ENCODE measurements at regions not wholly inside any gene's neighbourhood (a gene's known extent, or its start where the extent isn't known, plus 50 kb on each side); places are given as distances from the start of the nearest gene placed in this dataset.

DNA sequence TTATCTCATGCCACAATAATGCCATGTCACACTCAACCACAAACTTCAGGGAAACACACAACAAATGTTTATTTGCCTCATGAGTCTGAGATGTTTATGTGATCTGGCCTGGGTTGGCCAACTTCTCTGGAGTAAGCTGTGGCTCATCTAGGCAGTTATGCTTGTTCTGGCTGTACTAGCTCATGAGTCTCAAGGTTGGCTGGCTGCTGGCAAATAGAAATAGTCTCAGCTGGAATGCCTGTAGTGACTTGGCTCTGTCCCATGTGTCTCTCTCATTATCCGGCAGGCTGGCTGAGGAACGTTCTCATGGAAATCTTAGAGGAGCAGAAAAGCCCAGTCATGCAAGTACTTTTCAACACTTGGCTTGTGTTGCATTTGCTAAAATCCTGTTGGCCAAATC is 234.9 kb upstream of the CDH2 start:
- Histone ChIP-seq H3K27me3 (ENCODE audit: control insufficient read depth, extremely low read depth, insufficient read depth, low read length) (no peaks in the 10 kb centered on the region), H3K4me2 (ENCODE audit: control insufficient read depth, extremely low read depth, insufficient read depth, low read depth, low read length) (no peak overlapping the region), H3K27ac (ENCODE audit: control insufficient read depth, insufficient read depth, low read length) (no peak overlapping the region), H3K79me2 (ENCODE audit: control insufficient read depth, insufficient read depth, low read length) (no peaks in the 10 kb centered on the region), H3K9ac (ENCODE audit: control insufficient read depth, extremely low read depth, insufficient read depth, low read length) (no peak overlapping the region), H3K4me3 (ENCODE audit: control insufficient read depth in 2 of 3, extremely low read depth in 1 of 3, insufficient read depth in 2 of 3, low read depth in 1 of 3, low read length in 3 of 3) (no peak overlapping the region), H4K20me1 (ENCODE audit: control insufficient read depth, extremely low read depth, insufficient read depth, low read length) (no peaks in the 10 kb centered on the region), H3K4me1 (ENCODE audit: control insufficient read depth, extremely low read depth, insufficient read depth, low read length) (no peaks in the 10 kb centered on the region), H3K36me3 (ENCODE audit: control insufficient read depth in 2 of 2, extremely low read depth in 1 of 2, insufficient read depth in 2 of 2, low read length in 2 of 2) (no peaks in the 10 kb centered on the region), H2AFZ (ENCODE audit: control insufficient read depth, low read length) (no peak overlapping the region), H3K9me1 (ENCODE audit: control insufficient read depth, extremely low read depth, insufficient read depth, low read length) (no peaks in the 10 kb centered on the region), H3K9me3 (ENCODE audit: control insufficient read depth, low read depth, low read length) (no peaks in the 10 kb centered on the region)
- TF ChIP-seq, protein P1, sequence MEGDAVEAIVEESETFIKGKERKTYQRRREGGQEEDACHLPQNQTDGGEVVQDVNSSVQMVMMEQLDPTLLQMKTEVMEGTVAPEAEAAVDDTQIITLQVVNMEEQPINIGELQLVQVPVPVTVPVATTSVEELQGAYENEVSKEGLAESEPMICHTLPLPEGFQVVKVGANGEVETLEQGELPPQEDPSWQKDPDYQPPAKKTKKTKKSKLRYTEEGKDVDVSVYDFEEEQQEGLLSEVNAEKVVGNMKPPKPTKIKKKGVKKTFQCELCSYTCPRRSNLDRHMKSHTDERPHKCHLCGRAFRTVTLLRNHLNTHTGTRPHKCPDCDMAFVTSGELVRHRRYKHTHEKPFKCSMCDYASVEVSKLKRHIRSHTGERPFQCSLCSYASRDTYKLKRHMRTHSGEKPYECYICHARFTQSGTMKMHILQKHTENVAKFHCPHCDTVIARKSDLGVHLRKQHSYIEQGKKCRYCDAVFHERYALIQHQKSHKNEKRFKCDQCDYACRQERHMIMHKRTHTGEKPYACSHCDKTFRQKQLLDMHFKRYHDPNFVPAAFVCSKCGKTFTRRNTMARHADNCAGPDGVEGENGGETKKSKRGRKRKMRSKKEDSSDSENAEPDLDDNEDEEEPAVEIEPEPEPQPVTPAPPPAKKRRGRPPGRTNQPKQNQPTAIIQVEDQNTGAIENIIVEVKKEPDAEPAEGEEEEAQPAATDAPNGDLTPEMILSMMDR (optimal IDR thresholded peaks at IDR 0.05 in 1 of 3, IDR thresholded peaks at IDR 0.05 in 1 of 3, conservative IDR thresholded peaks at IDR 0.05 in 1 of 3; ENCODE audit: extremely low read depth in 1 of 3, insufficient read depth in 2 of 3, low read length in 3 of 3) = no peak
- TF ChIP-seq EZH2 (IDR thresholded peaks at IDR 0.05; ENCODE audit: low read length) = no peak
- dilution Hi-C loops (cut with MboI; ENCODE audit: extremely low pct_ligation_motif_present, low sequenced_read_pairs) = no loop called here
- DNase-seq (ENCODE audit: low read depth, low spot score) (no peak), FAIRE-seq (no peak)

DNA sequence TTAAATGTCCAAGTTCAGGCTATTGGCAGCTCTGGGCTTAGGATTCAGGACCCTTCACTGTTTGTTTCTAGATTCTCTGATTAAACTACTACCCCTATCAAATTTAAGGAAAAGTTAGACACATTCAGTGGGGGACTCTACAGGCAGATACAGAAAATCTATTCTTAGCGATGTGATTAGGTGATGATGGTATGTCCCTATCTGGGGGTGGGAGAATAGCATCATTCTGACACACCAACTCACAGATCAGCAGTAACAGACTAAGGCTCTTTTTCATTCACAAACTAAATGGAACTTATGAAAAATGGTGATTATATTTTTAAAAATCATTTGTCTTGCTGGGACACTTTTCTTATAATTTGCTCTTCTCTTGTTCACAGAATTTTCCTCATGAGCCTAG is 232.9 kb upstream of the CDH2 start:
- no peaks in the 10 kb centered on the region for H3K36me3 ChIP-seq (ENCODE audit: control insufficient read depth in 2 of 2, extremely low read depth in 1 of 2, insufficient read depth in 2 of 2, low read length in 2 of 2)
- H3K9me1 ChIP-seq (ENCODE audit: control insufficient read depth, extremely low read depth, insufficient read depth, low read length) = no peaks in the 10 kb centered on the region
- no peaks in the 10 kb centered on the region for H3K4me1 ChIP-seq (ENCODE audit: control insufficient read depth, extremely low read depth, insufficient read depth, low read length)
- no peak for TF ChIP-seq EZH2 (IDR thresholded peaks at IDR 0.05; ENCODE audit: low read length)
- TF ChIP-seq, protein P1 (optimal IDR thresholded peaks at IDR 0.05 in 1 of 3, IDR thresholded peaks at IDR 0.05 in 1 of 3, conservative IDR thresholded peaks at IDR 0.05 in 1 of 3; ENCODE audit: extremely low read depth in 1 of 3, insufficient read depth in 2 of 3, low read length in 3 of 3) = no peak
- H3K9me3 ChIP-seq (ENCODE audit: control insufficient read depth, low read depth, low read length) = no peaks in the 10 kb centered on the region
- H3K79me2 ChIP-seq (ENCODE audit: control insufficient read depth, insufficient read depth, low read length) = no peaks in the 10 kb centered on the region
- H3K4me2 ChIP-seq (ENCODE audit: control insufficient read depth, extremely low read depth, insufficient read depth, low read depth, low read length) = no peak overlapping the region
- H3K4me3 ChIP-seq (ENCODE audit: control insufficient read depth in 2 of 3, extremely low read depth in 1 of 3, insufficient read depth in 2 of 3, low read depth in 1 of 3, low read length in 3 of 3) = no peak overlapping the region
- H4K20me1 ChIP-seq (ENCODE audit: control insufficient read depth, extremely low read depth, insufficient read depth, low read length) = no peaks in the 10 kb centered on the region
- dilution Hi-C loops (cut with MboI; ENCODE audit: extremely low pct_ligation_motif_present, low sequenced_read_pairs) = no loop called here
- H2AFZ ChIP-seq (ENCODE audit: control insufficient read depth, low read length) = no peak overlapping the region
- no peak overlapping the region for H3K27ac ChIP-seq (ENCODE audit: control insufficient read depth, insufficient read depth, low read length)
- DNase-seq (ENCODE audit: low read depth, low spot score) (no peak), FAIRE-seq (no peak)
- no peak overlapping the region for H3K9ac ChIP-seq (ENCODE audit: control insufficient read depth, extremely low read depth, insufficient read depth, low read length)
- no peaks in the 10 kb centered on the region for H3K27me3 ChIP-seq (ENCODE audit: control insufficient read depth, extremely low read depth, insufficient read depth, low read length)

All from keratinocyte (primary cell).